ENCODE measurements at regions not wholly inside any gene's neighbourhood (a gene's known extent, or its start where the extent isn't known, plus 50 kb on each side); places are given as distances from the start of the nearest gene placed in this dataset.

DNA sequence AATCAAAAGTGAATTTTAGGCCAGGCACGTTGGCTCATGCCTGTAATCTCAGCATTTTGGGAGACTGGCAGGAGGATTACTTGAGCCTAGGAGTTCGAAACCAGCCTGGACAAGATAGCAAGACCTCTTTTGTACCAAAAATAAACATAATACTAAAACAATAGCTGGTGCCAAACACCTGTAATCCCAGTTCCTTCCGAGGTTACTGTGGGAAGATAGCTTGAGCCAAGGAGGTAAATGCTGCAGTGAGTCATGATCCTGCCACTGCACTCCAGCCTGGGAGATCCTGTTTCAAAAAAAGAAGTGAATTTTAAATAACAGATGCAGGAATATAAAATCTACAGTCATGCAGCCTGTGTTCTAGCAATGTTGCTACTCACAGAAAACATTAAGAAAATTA is 488.3 kb downstream of the PPARGC1A start:
- no peak overlapping the region for H3K4me3 Mint-ChIP-seq
- H3K27me3 Mint-ChIP-seq = no peaks in the 10 kb centered on the region
- no peaks in the 10 kb centered on the region for H3K36me3 Mint-ChIP-seq (ENCODE audit: low read depth)
- no peak overlapping the region for H3K27ac Mint-ChIP-seq
- no peak for DNase-seq
- no peak for ATAC-seq
- no peaks in the 10 kb centered on the region for H3K4me1 Mint-ChIP-seq
- no peaks in the 10 kb centered on the region for H3K9me3 ChIP-seq (ENCODE audit: control insufficient read depth, low read length, poor library complexity, severe bottlenecking)

DNA sequence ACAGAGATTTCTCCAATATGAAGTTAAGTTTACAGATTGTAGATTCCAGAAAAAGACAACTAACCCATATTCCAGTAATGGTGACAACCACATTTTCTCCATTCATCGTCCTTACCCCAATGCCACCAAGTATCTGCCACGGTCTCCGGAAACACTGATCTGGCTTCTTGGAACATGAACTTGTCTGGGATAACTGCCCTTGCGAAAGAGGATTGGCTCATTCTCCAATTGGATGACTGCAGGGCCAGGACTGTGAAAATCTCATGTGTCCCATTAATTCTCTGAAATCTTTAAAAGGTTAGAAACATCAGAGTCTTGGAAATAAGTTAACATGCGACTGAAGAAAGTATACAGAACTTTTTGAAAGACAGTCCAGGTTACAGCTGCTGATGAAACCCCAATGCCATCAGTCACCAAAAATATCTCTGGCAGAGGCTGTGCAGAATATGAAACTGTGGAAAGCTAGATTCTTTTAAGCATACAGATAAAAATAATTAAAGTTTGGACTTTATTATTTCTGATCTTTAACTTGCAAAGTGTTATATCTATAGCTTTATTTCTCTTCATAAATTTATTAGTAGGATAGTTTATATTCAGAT is 496.9 kb downstream of the PPARGC1A start:
- Mint-ChIP-seq H3K36me3 (ENCODE audit: low read depth) (no peaks in the 10 kb centered on the region), H3K27ac (no peak overlapping the region)

DNA sequence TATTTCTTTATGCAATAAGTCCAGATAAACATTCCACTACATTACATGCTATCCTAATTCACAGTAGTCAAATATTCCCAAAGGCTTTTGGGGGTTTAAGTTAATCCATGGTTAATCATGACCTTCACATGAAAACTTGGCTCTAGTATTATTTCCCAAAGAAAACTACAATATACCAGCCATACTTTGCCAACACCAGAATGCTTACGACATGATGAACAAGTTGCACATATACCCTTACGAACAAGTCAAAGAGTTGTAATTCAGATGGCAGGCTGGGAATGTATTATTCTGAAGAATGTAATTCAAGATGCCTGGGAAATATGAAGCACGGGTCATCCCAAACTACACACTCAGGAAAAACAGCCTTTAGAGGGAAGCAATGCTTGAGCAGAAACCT is 499.6 kb downstream of the PPARGC1A start:
- no peak for ATAC-seq
- H3K4me3 Mint-ChIP-seq = no peak overlapping the region

More for the DNA sequence above, 496.9 kb downstream of the PPARGC1A start:
- H3K9me3 ChIP-seq (ENCODE audit: control insufficient read depth, low read length, poor library complexity, severe bottlenecking) = no peaks in the 10 kb centered on the region
- no peaks in the 10 kb centered on the region for H3K4me1 Mint-ChIP-seq
- DNase-seq (no peak), ATAC-seq (no peak)
- H3K27me3 Mint-ChIP-seq = no peaks in the 10 kb centered on the region
- H3K4me3 Mint-ChIP-seq = no peak overlapping the region

DNA sequence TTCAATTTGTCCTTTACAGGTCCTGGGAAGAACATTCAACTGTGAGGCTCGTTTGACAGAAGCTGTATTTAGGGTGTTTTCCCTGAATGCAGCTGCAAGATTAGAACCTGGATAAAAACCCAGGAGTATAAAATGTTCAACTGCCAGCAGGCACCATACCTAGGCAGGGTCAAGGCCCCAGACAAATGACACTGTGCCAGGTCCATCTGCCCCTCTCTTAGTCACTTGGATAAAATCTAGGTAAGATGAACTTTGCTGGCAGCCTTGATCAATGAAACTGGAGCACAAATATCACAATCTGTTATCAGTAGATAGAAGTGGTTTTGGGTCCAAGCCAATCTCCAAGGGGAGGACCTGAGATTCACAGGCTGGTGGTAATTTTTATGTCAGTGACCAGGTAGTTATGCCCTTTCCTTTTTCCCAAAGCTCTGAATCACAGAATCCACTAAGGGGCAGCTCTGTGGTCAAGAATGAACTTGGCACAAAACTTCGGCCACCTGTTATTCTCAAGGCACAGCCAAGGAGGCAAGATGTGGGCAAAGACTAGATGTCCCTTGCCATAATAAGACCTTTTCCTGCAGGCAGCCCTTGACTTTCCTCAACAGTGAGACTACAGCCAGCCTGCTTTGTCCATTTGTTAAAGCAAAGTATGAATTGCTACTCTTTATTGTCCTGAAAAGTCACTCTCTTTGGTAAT is 501.0 kb downstream of the PPARGC1A start:
- Mint-ChIP-seq H3K27me3 (no peaks in the 10 kb centered on the region), H3K4me3 (no peak overlapping the region), H3K4me1 (no peaks in the 10 kb centered on the region), H3K27ac (no peak overlapping the region), H3K36me3 (ENCODE audit: low read depth) (no peaks in the 10 kb centered on the region)
- DNase-seq = no peak
- no peak for ATAC-seq
- no peaks in the 10 kb centered on the region for H3K9me3 ChIP-seq (ENCODE audit: control insufficient read depth, low read length, poor library complexity, severe bottlenecking)

More for the DNA sequence above, 499.6 kb downstream of the PPARGC1A start:
- Mint-ChIP-seq H3K4me1 (no peaks in the 10 kb centered on the region), H3K27me3 (no peaks in the 10 kb centered on the region), H3K27ac (no peak overlapping the region), H3K36me3 (ENCODE audit: low read depth) (no peaks in the 10 kb centered on the region)
- no peak for DNase-seq
- H3K9me3 ChIP-seq (ENCODE audit: control insufficient read depth, low read length, poor library complexity, severe bottlenecking) = no peaks in the 10 kb centered on the region

DNA sequence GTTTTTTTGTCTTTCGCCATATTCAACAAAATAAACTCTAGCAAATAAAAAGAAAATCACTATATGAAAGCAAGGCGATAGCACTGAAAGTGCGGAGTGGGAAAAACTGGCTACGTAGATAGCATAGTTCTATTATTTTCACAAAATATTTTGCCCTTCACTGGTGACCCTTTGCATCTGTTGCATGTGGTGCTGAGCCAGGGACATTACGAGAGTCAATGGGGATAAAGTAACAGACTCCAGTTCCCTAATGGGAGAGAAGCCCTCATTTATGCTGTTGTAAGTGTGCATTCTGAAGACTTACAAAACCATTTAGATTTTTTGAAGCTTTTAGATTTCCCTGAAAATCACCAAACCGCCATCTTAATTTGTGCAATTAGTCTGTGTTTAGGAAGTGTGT is 501.6 kb downstream of the PPARGC1A start:
- DNase-seq (no peak), ATAC-seq (no peak)
- Mint-ChIP-seq H3K27me3 (no peaks in the 10 kb centered on the region), H3K4me3 (no peak overlapping the region), H3K4me1 (no peaks in the 10 kb centered on the region), H3K27ac (no peak overlapping the region), H3K36me3 (ENCODE audit: low read depth) (no peaks in the 10 kb centered on the region)
- no peaks in the 10 kb centered on the region for H3K9me3 ChIP-seq (ENCODE audit: control insufficient read depth, low read length, poor library complexity, severe bottlenecking)

DNA sequence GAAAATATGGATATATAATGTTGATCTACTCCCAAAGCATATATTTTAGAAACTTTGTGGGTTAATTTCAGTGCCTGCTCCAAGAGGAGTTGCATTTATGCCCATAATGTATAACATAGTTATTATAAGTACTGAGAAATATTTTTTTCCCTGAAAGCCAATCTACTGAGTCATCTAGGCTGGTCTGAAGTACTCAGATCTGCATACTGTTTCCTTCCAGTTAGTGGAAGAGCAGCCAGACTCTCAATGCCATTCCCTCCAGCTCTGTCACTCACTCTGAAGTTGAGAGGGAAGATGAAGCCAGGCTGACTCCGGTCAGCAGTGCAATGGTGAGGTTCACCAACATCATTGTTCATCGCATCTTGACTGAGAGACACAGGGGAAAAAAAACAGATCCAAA is 505.1 kb downstream of the PPARGC1A start:
- no peak for ATAC-seq
- no peaks in the 10 kb centered on the region for H3K9me3 ChIP-seq (ENCODE audit: control insufficient read depth, low read length, poor library complexity, severe bottlenecking)
- Mint-ChIP-seq H3K4me3 (no peak overlapping the region), H3K36me3 (ENCODE audit: low read depth) (no peaks in the 10 kb centered on the region), H3K27ac (no peak overlapping the region), H3K27me3 (no peaks in the 10 kb centered on the region), H3K4me1 (no peaks in the 10 kb centered on the region)
- DNase-seq = no peak

DNA sequence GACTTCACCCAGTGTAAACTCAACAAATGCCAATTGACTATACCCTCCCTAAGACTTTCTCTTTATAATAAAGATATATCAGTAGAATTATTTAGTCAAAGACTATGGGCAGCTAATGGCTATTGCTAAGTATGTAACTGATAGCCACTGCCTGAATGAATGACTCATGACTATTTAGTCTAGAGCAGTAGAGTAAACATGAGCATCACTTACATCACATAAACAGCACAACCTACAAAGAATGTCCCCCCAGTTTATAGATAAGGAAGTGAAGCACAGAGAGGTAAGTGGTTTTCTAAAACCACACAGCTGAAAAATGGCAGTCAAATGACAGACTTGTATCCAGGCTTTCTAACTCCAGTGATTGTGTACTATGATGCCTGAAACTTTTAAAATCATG is 507.0 kb downstream of the PPARGC1A start:
- no peak overlapping the region for H3K4me3 Mint-ChIP-seq
- no peaks in the 10 kb centered on the region for H3K4me1 Mint-ChIP-seq
- ATAC-seq (no peak), DNase-seq (no peak)
- no peaks in the 10 kb centered on the region for H3K36me3 Mint-ChIP-seq (ENCODE audit: low read depth)
- no peaks in the 10 kb centered on the region for H3K9me3 ChIP-seq (ENCODE audit: control insufficient read depth, low read length, poor library complexity, severe bottlenecking)
- no peaks in the 10 kb centered on the region for H3K27me3 Mint-ChIP-seq
- H3K27ac Mint-ChIP-seq = no peak overlapping the region

DNA sequence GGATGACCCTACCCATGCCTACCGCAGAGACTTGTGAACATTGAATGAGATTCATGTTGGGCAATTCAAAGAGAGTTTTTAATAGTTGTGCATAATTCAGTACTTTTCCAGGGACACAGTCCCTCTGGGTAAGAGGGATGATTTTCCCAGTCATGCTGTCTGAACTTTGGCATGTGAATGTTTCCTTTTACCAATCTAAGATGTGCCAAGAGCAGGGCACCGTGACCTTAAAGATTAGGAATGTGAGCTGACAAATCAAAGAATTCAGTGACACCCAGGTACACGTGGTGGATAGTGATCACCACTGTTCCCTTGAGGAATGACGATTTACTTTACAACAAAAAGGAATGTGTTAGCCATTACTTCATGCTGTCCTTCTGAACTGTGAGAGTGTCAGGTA is 515.6 kb downstream of the PPARGC1A start:
- Mint-ChIP-seq H3K27ac (no peak overlapping the region), H3K36me3 (ENCODE audit: low read depth) (no peaks in the 10 kb centered on the region), H3K4me3 (no peak overlapping the region), H3K4me1 (no peaks in the 10 kb centered on the region), H3K27me3 (no peaks in the 10 kb centered on the region)
- H3K9me3 ChIP-seq (ENCODE audit: control insufficient read depth, low read length, poor library complexity, severe bottlenecking) = no peaks in the 10 kb centered on the region
- ATAC-seq (no peak), DNase-seq (no peak)

DNA sequence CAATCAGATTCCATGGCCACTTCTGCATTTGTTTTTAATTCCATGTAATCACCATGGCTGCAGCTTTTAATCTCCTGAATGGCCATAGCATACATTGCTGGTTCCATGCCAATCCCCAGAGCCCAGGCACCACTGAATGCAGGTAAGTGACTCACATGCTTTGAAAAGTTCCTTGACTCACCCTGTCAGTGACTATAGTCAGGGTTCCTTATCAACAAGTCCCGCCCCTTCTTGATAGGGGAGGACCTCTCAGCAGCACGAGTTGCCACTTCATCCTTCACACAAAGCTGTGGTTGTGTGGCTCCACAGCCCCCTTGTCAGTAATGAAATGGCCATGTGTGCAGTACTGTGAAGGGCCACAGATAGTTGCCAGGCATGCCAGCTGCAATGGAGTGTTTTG is 516.6 kb downstream of the PPARGC1A start:
- no peak for ATAC-seq
- Mint-ChIP-seq H3K4me1 (no peaks in the 10 kb centered on the region), H3K27ac (no peak overlapping the region), H3K36me3 (ENCODE audit: low read depth) (no peaks in the 10 kb centered on the region), H3K27me3 (no peaks in the 10 kb centered on the region), H3K4me3 (no peak overlapping the region)
- no peaks in the 10 kb centered on the region for H3K9me3 ChIP-seq (ENCODE audit: control insufficient read depth, low read length, poor library complexity, severe bottlenecking)
- no peak for DNase-seq

DNA sequence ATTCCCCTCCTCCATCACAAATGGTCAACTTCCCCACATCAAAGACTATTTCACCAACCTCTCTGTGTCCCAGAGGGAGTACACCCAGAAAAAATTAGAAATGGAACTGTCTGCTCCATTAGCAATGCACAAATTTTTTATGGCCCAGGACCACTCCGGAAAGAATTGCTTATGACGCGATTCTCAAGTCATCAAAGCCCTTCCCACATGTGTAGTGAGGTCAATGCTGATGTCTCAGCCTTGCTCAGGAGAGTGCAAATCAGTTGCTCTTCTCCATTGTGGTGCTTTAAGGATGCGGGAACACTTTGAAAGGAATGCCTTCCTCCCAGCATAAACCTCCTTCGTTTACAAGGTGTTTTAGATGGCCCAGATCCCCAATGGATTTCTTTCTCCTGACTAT is 518.3 kb downstream of the PPARGC1A start:
- Mint-ChIP-seq H3K36me3 (ENCODE audit: low read depth) (no peaks in the 10 kb centered on the region), H3K27me3 (no peaks in the 10 kb centered on the region), H3K27ac (no peak overlapping the region), H3K4me1 (no peaks in the 10 kb centered on the region), H3K4me3 (no peak overlapping the region)
- no peak for ATAC-seq
- DNase-seq = no peak
- H3K9me3 ChIP-seq (ENCODE audit: control insufficient read depth, low read length, poor library complexity, severe bottlenecking) = no peaks in the 10 kb centered on the region

DNA sequence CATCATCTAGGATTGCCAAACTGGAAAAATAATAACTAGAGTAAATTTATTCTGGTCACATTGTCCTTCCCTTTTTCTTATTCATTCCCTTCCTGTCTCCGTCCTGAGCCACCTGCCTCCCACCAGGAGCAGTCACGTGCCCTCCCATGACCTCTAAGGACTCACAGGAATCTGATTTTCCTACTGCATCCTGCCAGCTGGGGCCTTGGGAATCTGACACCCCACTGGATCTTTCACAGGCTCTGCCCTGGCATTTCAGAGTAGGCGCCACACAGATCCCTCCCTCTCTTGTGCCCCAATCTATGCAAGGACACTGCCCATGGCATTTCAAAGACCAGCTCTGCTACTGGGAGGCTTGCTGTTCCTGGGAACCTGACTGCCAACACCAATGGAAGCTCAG is 520.5 kb downstream of the PPARGC1A start:
- Mint-ChIP-seq H3K36me3 (ENCODE audit: low read depth) (no peaks in the 10 kb centered on the region), H3K4me3 (no peak overlapping the region), H3K27me3 (no peaks in the 10 kb centered on the region), H3K27ac (no peak overlapping the region), H3K4me1 (no peaks in the 10 kb centered on the region)
- DNase-seq (no peak), ATAC-seq (no peak)
- H3K9me3 ChIP-seq (ENCODE audit: control insufficient read depth, low read length, poor library complexity, severe bottlenecking) = no peaks in the 10 kb centered on the region

DNA sequence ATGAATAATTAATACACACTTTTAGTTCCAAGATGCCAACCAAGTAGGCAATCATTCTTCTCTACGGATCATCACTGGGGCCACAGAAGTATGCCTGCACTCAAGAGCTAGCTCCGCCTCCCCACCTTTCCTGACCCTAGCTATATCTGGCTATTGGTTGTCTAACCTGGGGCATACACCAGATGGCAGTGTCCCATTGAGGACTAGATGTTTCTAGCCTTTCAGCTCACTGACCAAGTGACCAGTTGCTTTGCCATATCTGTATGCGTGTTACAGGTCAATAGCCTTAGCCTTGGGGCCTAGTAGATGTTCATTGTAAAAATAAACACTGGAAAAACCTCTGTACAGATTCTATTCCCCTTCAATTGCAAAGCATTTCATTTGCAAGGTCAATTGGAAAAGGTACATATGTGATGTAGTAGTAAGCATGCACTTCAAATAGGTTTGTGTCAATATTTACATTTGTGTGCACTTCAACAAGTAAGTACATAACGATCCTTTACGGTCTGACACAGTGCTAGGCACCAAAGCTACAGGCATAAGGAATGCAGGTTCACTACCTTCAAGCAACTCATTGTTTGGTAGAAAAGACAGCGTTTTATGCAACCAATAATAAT is 521.7 kb downstream of the PPARGC1A start:
- Mint-ChIP-seq H3K27me3 (no peaks in the 10 kb centered on the region), H3K36me3 (ENCODE audit: low read depth) (no peaks in the 10 kb centered on the region), H3K4me3 (no peak overlapping the region), H3K4me1 (no peaks in the 10 kb centered on the region), H3K27ac (no peak overlapping the region)
- H3K9me3 ChIP-seq (ENCODE audit: control insufficient read depth, low read length, poor library complexity, severe bottlenecking) = no peaks in the 10 kb centered on the region
- ATAC-seq (no peak), DNase-seq (no peak)

DNA sequence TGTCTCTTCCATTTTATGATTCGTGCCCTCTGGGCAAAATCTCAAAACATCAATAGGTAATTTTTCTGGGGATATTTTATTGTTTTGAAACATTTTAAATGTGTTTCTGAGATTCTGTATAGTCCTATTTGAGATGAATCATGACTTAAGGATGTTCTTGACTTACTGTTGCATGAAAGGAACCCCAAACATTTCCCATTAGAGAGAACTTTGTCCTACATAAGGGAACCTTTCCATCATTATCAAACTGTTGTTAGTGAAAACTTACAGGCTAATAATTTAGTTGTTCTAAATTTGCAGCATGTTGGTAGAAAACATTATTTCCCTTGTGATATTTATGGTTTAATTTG is 523.3 kb downstream of the PPARGC1A start:
- Mint-ChIP-seq H3K4me1 (no peaks in the 10 kb centered on the region), H3K27me3 (no peaks in the 10 kb centered on the region), H3K36me3 (ENCODE audit: low read depth) (no peaks in the 10 kb centered on the region), H3K27ac (no peak overlapping the region), H3K4me3 (no peak overlapping the region)
- ATAC-seq (no peak), DNase-seq (no peak)
- H3K9me3 ChIP-seq (ENCODE audit: control insufficient read depth, low read length, poor library complexity, severe bottlenecking) = no peaks in the 10 kb centered on the region
